OCI-LY3 (cell line): ENCODE measurements at regions not wholly inside any gene's neighbourhood (a gene's known extent, or its start where the extent isn't known, plus 50 kb on each side); places are given as distances from the start of the nearest gene placed in this dataset.

Experiments
- H2AFZ ChIP-seq: fragments of 200-600, 300-600 bp; shearing (Covaris generic); 2 replicates; pipeline ENCODE4 v1.6.0; 2014; ENCODE audit warnings: antibody characterized with exemption, low read depth, low read length
- H3K27ac ChIP-seq: fragments of 200-600, 300-600 bp; sonication (generic); 2 replicates; pipeline ENCODE4 v1.5.1; 2014; ENCODE audit warnings: mild to moderate bottlenecking, low read length, moderate library complexity, mixed read lengths
- H3K27me3 ChIP-seq: fragments of 200-600, 300-600 bp; sonication (generic); 2 replicates; pipeline ENCODE4 v1.6.1; 2014; ENCODE audit warnings: low read depth, low read length, mixed read lengths
- H3K36me3 ChIP-seq: fragments of 200-600, 300-600 bp; sonication (generic); replicated peaks from 2 replicates; pipeline ENCODE3; 2014; ENCODE audit warnings: low read depth, low read length, mixed read lengths
- H3K4me1 ChIP-seq: fragments of 300-600, 200-600 bp; sonication (generic); 2 replicates; pipeline ENCODE4 v1.6.1; 2014; ENCODE audit warnings: low read length, mixed read lengths
- H3K4me2 ChIP-seq: fragments of 200-600, 300-600 bp; sonication (generic); 2 replicates; pipeline ENCODE4 v1.6.1; 2014; ENCODE audit warnings: low read length, mixed read lengths
- H3K4me3 ChIP-seq: fragments of 300-600, 200-600 bp; sonication (generic); 2 replicates; pipeline ENCODE4 v1.5.1; 2014; ENCODE audit warnings: antibody characterized with exemption, mild to moderate bottlenecking, low read length, moderate library complexity
- H3K79me2 ChIP-seq: fragments of 300-600, 200-600 bp; shearing (Covaris generic); 2 replicates; pipeline ENCODE4 v1.6.1; 2014; ENCODE audit warnings: mild to moderate bottlenecking, low read length, mixed read lengths
- H3K9ac ChIP-seq: fragments of 300-600, 200-600 bp; shearing (Covaris generic); 2 replicates; pipeline ENCODE4 v1.6.0; 2014; ENCODE audit warnings: mild to moderate bottlenecking, low read length, moderate library complexity
- H3K9me3 ChIP-seq: fragments of 200-600, 300-600 bp; shearing (Covaris generic); 2 replicates; pipeline ENCODE4 v1.6.1; 2014; ENCODE audit warnings: low read length, mixed read lengths; ENCODE audit not compliant: insufficient read depth
- H4K20me1 ChIP-seq: fragments of 200-600, 300-600 bp; sonication (generic); 2 replicates; pipeline ENCODE4 v1.6.1; 2016; ENCODE audit warnings: low read length, mixed read lengths; ENCODE audit not compliant: insufficient read depth
- CTCF ChIP-seq: fragments of 200-600, 300-600 bp; sonication (generic); IDR thresholded peaks from 2 replicates; pipeline ENCODE4 v1.5.1; 2014; ENCODE audit warnings: antibody characterized with exemption, low read length, low read depth
- EZH2phosphoT487 ChIP-seq: fragments of 200-600 bp; shearing (Covaris generic); IDR thresholded peaks from 2 replicates; pipeline ENCODE4 v1.6.1; 2018; ENCODE audit warnings: antibody characterized with exemption, mixed run types, low read depth

GRCh38 chr2:235312571-235312970 is 181.3 kb upstream of the AGAP1 start:
- Histone ChIP-seq H3K9me3 (no peaks in the 10 kb centered on the region), H4K20me1 (no peaks in the 10 kb centered on the region), H3K4me2 (no peak overlapping the region), H3K4me1 (no peaks in the 10 kb centered on the region), H2AFZ (no peak overlapping the region), H3K4me3 (no peak overlapping the region), H3K9ac (no peak overlapping the region), H3K79me2 (no peaks in the 10 kb centered on the region), H3K27me3 (no peaks in the 10 kb centered on the region), H3K27ac (no peak overlapping the region), H3K36me3 (no peaks in the 10 kb centered on the region)
- no peak for TF ChIP-seq CTCF
- TF ChIP-seq EZH2phosphoT487 = no peak

- H3K36me3 ChIP-seq = no peaks in the 10 kb centered on the region
- H3K27ac ChIP-seq = no peak overlapping the region
- H3K79me2 ChIP-seq = no peaks in the 10 kb centered on the region
- H3K4me3 ChIP-seq = no peak overlapping the region
- no peaks in the 10 kb centered on the region for H3K9me3 ChIP-seq
- TF ChIP-seq EZH2phosphoT487 (no peak), CTCF (no peak)
- no peak overlapping the region for H3K4me2 ChIP-seq
- no peaks in the 10 kb centered on the region for H4K20me1 ChIP-seq
- no peaks in the 10 kb centered on the region for H3K27me3 ChIP-seq
- no peak overlapping the region for H3K9ac ChIP-seq
- no peak overlapping the region for H2AFZ ChIP-seq
- H3K4me1 ChIP-seq = no peaks in the 10 kb centered on the region
Observed at GRCh38 chr2:235314371-235314930, 179.4 kb upstream of the AGAP1 start.

GRCh38 chr2:235319095-235319494 is 174.7 kb upstream of the AGAP1 start:
- Histone ChIP-seq H3K4me1 (no peaks in the 10 kb centered on the region), H4K20me1 (no peaks in the 10 kb centered on the region), H3K36me3 (no peaks in the 10 kb centered on the region), H3K4me3 (no peak overlapping the region), H3K27me3 (no peaks in the 10 kb centered on the region), H3K9ac (no peak overlapping the region), H3K27ac (no peak overlapping the region), H3K79me2 (no peaks in the 10 kb centered on the region), H2AFZ (no peak overlapping the region), H3K4me2 (no peak overlapping the region), H3K9me3 (no peaks in the 10 kb centered on the region)
- TF ChIP-seq CTCF = no peak
- TF ChIP-seq EZH2phosphoT487 = no peak

GRCh38 chr2:235320326-235320725 is 173.5 kb upstream of the AGAP1 start:
- Histone ChIP-seq H3K9me3 (no peaks in the 10 kb centered on the region), H3K36me3 (no peaks in the 10 kb centered on the region), H2AFZ (no peak overlapping the region), H4K20me1 (no peaks in the 10 kb centered on the region), H3K79me2 (no peaks in the 10 kb centered on the region), H3K27ac (no peak overlapping the region), H3K4me3 (no peak overlapping the region), H3K4me2 (no peak overlapping the region), H3K27me3 (no peaks in the 10 kb centered on the region), H3K4me1 (no peaks in the 10 kb centered on the region), H3K9ac (no peak overlapping the region)
- TF ChIP-seq CTCF (no peak), EZH2phosphoT487 (no peak)
